NCI-H2107 treated with DMSO at 0.1 percent for 48 hours (cell line): ENCODE measurements at regions not wholly inside any gene's neighbourhood (a gene's known extent, or its start where the extent isn't known, plus 50 kb on each side); places are given as distances from the start of the nearest gene placed in this dataset.
A peak's percentile ranks its signal among the peaks of the same experiment; 100 is the strongest.

Experiments
- DNase-seq: peaks from one replicate; lab custom pipeline; 2025; ENCODE audit not compliant: unreplicated experiment; lab: John Stamatoyannopoulos, UW

DNA sequence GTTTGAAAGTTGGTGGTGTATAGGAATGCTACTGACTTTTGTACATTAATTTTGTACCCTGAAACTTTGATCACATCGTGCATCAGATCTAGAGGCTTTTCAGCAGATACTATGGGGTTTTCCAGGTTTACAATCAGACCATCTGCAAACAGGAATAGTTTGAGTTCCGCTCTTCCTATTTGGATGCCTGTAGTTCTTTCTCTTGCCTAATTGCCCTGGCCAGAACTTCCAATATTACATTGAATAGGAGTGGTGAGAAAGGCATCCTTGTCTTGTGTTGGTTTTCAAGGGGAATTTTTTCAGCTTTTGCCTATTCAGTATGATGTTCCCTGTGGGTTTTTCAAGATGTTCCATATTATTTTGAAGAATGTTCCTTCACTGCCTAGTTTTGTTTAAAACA is 633.5 kb downstream of the KCNJ3 start:
- DNase-seq = no peak

DNA sequence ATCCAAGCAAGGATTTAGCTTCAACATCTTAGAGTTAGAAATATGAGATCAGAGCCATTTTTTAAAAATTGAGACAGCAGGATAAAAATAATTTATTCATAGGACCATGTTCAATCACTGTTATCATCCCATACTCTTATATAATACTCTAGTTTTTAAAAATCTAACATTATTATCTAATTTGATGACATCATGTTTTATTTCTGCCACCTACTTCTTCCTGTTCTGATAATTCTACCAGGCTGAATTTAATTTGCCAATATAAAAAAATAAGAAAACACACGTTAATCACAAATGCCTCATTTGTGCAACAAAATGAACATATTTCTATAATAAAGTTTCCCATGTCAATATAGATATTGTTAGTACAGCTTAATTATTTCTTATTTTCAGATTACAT is 621.7 kb downstream of the KCNJ3 start:
- DNase-seq = no peak

DNA sequence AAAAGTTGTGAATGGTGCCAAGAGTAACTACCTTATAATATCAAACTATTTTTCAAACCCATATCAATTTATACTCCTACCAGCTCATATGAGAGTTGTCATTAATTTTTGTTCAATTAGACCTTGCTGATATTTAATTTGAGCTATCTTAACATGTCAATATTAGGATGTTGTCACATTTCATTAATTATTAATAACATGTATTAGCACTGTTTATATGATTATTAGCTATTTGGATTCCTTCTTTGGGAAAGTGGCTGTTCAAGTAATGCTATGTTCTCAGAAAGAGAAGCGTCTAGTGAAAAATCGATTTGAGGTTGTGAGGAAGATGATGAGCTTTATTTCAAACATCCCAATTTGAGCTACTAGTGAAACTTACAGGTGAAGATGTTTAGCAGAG is 620.2 kb downstream of the KCNJ3 start:
- no peak for DNase-seq

DNA sequence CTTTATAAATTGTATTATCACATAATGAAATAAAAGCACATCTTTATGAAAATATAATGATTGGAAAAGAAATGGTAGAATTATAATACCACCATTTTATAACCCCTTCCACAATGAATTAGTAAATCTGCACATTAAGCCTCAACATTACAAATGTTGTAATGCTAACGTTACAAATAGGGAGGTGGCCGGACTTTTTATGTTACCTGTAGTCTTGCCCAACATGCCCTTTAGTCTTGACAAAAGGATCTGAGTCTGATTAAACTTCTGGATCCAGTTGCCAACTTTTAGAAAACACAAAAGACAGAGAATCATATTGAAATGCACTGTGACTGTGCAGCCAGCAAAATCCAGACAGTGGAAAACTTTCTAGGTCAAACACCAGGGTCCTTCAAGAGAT is 617.3 kb downstream of the KCNJ3 start:
- no peak for DNase-seq

DNA sequence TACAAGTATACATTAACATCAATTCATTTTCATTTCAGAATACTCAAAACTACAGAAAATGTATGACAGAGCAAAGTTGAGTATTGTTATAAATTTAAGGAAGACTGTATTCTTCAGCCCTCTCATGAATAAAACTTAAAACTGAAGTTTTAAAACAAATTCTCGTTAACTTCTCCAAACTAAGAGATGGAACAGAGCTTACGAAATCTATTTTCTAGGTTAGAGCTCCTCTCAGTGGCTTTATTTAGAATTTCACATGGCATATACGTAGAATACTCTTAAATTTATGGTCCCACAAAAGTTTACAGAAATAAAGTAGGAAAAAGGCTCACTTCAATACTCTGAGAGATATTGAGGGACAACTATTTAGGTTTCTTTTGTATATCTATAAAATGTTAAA is 612.1 kb downstream of the KCNJ3 start:
- peak; percentile 3 for DNase-seq

DNA sequence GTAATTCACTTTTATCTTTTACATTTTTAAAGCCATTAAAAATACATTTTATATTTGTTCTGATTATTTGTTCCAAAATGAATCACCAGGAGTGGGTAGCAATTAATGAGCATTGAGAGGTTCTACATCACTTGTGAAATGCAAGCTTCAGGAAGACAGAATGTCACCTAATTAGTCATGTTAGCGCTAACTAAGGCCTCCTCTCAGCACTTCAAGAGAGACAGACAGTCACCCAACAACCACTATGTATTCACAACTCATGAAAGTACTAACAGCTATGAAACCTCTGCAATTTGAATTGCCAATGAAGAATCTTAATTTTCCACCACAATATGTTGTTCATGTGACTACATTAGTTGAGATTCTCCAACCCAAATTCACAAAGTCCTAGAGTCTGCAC is 611.0 kb downstream of the KCNJ3 start:
- DNase-seq = no peak

DNA sequence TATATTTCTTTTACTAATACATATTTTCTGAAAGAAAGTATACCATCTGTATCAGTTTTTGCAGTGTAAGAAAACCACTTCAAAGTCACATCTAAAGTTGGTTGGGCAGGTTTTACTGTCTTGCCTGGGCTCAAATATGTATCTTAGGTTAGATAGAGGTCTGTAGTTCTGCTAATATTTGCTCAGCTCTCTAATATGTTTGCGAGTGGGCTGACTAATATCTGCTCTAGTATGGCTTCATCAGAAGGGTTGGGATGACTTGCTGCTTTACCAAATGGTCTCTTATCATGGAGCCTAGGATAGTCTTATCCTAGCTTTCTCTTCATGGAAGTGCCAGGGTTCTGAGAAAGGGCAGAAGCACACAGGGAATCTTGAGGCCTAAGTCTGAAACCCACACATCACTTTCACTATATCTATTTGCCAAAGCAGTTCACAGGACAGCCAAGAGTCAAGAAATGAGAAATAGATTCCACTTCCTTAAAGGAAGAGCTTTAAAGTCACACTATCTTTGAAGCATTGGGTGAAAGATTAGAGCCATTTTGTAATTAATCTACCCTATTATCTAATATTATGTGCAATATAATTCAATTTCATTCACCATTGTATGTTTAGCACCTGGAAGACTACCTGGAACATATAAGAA is 610.0 kb downstream of the KCNJ3 start:
- DNase-seq = no peak

DNA sequence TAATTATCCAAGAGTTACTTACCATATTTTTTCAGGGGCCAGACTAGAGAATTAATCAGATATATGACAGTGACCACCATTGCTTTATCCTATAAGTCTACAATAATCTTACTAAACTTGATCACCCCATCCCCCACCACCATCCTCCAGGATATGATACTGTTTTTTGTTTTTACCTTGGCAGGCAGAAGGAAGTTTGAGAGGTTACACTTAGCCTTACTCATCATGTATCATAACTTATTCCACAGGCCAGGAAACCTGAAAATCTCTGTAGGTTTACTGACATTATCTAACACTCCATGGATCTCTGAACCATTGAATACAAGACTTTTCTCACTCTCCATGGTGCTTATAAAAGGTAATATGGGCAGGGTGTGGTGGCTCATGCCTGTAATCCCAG is 602.7 kb downstream of the KCNJ3 start:
- no peak for DNase-seq

DNA sequence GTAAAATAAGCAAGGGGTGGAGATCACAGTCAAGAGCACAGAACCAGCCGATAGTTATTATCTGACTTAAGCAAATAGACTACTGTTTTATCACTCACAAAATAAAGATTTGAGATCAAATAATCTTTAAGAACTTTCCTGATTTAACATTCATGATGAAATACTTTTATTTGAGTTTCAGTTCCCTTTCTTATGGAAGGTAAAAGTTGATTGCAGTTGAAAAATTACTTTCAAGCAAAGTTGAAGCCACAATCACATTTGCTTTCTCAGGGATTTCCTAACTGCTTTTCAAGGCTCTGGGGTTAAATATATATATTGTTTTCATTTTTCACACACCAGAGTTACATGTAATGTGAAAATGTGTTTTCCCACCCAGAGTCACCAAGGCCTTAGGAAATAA is 599.5 kb downstream of the KCNJ3 start:
- no peak for DNase-seq

DNA sequence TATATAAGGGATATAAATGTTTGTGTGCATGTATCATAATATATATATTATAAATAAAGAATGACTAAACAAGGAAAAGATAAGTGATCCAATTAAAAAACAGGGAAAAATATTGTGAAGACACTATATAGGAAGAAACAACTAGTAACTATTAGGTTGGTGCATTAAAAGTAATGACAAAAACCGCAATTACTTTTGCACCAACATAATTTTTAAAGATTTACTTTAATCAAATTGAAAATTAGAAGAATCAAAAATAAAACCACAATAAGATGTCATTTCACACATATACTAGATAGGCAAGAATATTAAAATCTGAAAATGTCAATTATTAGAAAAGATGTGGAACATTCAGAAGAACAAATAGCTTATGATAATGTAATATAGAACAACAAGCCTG is 595.9 kb downstream of the KCNJ3 start:
- DNase-seq = no peak

DNA sequence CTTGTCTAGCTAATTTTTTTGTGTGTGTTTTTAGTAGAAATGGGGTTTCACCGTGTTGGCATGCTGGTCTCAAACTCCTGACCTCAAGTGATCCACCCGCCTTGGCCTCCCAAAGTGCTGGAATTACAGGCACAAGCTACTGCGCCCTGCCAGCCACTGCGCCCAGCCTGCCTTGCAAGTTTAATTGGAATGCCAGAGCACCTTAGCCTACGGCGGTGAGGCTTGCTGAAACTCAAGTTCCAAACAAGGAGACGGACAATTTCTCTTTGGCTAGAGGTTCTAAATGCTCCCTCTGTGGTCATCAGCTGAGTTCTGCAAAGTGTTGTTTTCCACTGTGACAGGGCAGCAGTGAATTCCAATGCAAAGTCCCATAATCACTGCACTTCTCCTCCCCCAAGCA is 583.4 kb downstream of the KCNJ3 start:
- DNase-seq = no peak

DNA sequence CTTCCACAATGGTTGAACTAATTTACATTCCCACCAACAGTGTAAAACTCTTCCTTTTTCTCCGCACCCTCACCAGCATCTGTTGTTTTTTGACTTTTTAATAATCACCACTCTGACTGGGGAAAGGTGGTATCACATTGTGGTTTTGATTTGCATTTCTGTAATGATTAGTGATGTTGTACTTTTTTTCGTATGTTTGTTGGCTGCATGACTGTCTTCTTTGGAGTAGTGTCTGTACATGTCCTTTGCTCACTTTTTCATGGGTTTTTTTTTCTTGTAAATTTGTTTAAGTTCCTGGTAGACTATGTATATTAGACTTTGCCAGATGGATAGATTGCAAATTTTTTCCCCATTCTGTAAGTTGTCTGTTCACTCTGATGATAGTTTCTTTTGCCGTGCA is 574.8 kb downstream of the KCNJ3 start:
- no peak for DNase-seq

DNA sequence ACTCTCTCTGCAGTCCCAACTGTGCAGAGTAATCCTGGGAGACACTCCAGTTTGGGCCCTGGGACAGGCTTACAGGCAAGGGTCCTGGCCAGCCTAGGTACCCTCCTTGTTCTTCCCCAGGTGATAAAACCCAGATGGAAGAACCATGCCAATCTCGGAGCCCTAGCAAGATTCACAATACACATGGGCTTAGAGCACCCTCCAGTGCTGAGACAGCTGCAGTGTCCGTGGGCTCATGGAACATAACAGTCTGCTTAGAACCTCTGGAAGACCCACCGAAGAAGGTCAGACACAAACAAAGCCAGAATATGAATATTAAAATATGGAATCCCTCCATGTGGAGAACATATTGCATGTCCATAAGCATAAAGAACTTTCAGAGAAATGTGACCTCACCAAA is 568.1 kb downstream of the KCNJ3 start:
- DNase-seq = no peak

DNA sequence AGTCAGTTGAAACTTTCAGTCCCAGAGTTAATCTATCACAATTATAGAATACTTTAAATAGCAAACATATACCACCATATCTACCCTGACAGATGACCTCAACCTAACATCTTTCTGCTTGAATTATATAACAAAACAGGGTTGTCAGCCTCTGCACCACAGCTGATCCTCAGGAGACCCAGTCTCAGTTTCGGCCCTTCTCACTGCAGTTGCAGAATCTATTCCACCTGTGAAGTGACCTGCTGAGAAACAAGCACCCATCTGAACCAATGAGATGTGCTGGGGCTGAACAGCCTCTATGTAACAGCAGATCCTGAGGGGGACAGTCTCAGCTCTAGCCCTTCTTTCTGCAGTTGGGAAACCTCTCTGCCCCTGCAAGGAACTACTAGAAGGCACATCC is 567.6 kb downstream of the KCNJ3 start:
- no peak for DNase-seq

DNA sequence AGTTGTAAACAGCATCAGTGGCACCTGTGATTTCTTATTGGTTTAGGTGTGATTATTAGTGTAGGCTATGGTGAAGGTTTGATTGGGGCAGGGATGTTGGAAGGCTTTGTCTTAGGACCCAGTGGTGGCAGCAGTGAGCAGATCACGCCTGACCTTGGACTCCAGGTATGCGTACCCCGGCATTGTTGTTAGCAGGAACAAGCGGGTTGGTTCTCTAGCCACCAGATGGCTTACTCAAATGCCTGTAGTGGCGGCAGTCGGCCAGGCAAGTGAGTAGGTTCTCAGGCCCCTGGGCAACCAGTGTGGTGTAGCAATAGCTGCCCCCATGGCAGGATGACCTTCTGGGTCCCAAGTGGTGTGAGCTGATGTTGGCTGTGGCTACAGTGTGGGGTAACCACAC is 558.3 kb downstream of the KCNJ3 start:
- DNase-seq = no peak

DNA sequence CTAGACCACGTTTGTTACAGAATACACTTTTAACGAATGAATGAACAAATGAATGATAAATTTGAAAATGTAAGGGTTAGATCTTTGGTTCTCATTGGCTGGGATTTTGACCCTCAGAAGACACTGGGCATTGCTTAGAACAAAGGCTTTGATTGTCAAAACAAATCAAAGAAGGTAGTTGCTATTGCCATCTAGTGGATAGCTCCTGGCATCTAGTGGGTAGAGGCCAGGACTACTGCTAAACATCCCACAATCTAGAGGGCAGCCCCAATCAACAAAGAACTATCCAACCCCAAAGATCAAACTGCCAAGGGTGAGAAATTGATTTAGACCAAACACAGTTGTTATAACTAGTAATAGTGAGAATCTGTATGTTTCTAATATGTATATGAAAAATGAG is 552.3 kb downstream of the KCNJ3 start:
- no peak for DNase-seq

DNA sequence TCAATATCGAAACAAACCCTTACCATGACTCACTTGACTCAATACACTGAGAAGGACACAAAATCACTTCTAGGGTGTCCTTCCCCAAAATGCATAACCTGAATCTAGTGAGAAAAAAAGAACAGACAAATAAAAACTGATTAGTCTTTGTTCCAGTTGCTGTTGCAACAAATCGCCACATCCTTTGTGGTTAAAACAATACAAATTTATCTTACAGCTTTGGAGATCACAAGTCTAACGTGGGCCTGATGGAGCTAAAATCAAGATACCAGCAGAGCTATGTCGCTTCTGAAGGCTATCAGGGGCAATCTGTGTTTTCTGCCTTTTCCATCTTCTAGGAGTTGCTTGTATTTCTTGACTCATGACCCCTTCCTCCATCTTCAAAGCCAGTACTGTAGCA is 541.7 kb downstream of the KCNJ3 start:
- no peak for DNase-seq

DNA sequence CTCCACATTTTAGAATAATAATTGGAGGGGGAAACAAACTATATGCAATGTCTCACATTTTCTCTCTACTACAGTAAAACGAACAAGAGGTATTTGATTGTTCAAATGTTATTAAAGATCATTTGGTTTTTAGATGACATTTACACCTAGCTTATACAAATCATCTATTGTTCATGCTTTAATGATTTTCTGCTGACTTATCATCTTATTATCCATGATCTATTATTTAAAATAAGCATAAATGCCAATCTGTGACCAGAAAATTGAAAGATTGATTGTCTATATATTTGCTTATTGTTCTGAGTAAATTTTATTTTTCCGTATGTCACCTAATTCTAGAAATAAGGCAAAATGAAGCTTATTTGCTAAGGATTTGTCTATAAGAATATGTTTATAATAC is 537.2 kb downstream of the KCNJ3 start:
- DNase-seq = no peak

DNA sequence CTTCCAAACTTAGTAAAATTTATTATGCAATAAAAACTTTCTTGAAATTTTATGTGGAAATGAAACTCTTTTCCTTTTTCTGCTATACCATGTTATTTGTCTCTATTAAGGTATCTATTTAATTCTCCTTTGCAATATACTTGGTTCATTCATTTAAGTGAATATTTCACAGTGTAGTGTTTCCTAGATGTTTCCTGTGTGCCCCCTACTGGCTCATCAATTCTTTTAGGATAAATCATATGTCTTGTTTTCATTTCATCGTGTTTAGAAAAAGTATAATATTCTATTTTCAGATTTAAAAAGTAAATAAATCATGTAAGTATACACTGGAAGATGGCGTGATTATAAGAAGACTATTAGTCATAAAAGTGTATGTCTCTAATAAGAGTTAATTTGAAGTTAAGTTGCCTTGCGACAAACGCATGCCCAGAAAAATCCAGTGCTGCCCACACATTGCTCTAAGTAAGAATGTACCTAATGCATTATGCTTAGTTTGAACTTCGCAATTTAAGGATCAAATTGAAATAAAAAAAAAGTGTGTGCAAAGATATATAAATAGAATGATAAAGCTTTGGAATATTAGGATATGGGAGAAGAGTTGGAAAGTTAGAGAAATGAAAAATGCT is 525.4 kb downstream of the KCNJ3 start:
- no peak for DNase-seq

DNA sequence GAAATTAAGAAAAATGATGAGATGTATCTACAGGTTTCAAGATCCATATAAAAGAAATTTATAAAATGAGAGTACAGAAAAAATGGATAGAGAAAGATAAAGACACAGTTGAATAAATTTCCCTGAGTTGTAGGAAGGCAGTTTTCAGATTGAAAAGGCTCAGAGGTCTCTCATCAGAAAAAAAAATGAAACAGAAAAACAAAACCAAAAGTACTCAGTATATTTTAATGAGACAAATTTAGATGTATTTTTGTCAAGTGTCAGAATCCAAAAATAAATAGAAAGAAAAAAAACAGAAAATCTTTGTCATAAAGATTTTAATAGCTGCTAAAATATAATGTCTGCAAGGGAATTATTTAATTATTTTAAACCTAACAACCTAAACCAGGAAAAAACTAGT is 520.5 kb downstream of the KCNJ3 start:
- no peak for DNase-seq

DNA sequence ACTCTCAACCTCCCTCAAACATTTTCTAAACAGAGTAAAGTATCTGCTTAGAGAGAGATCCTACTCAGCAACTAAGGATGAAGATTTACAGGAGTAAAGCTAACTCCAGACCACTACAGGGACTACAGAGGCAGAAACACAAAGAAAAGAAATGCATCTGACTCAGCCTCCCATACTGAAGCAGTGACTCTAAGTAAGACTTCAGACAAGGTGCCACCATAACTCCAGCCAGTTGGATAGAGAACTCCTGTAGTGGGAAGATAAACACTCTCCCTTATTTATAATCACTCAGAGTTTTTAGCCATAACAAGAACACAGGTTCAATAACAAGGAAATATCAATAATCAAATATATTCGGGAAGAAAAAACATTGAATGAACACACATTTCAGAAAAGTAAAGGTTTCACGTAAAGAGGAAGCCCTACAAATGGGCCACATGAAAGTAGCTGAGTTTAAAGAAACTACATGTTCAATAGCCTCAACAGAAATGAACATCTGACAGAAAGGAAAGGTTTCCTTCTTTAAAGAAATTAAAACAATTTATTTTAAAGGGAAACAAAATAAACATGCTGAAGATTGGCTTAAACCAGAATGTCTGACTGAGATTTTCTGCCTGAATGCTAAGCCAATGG is 519.9 kb downstream of the KCNJ3 start:
- DNase-seq = no peak

DNA sequence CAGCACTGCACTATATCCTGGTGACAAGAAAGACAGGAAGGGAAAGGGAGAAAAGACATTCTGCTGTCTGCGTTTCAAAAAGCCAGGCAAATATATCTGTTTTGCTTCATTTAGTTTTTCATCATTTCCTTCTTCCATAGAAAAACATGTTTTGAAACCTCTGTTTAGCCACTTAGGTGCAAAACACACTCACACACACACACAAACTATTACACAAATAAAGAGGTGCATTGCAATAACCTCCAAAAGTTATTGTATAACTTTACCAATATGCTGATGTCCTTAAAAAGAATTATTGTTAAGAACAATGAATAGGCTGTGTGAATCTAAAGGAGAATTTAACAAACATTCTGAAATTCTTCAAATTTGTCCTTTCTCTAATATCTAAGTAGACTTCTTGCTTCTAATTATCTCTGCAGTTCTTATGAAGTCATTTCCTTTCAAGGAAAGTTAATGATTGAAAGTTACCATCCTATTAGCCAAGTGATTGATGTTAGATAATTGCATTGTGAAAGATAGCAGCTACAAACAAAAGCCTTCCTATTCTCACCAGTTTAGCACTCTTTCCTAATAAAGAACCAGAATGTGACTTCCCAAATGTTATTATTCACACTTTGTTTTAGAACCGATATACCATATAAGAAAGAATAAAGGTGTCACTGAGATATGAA is 516.7 kb downstream of the KCNJ3 start:
- no peak for DNase-seq
